HG03108 (cell line): ENCODE measurements at regions not wholly inside any gene's neighbourhood (a gene's known extent, or its start where the extent isn't known, plus 50 kb on each side); places are given as distances from the start of the nearest gene placed in this dataset.

ENCODE experiments used
- ATAC-seq: cut with Tn5 transposase; IDR thresholded peaks from one replicate; pipeline ENCODE4 v1.9.1; 2021; ENCODE audit warnings: moderate library complexity; ENCODE audit not compliant: unreplicated experiment

- ATAC-seq, result no peak
These were observed 104.8 kb upstream of the GJB5 start for GRCh38 chr1:34650090-34650489.

- ATAC-seq, result no peak
These were observed 104.0 kb upstream of the GJB5 start for GRCh38 chr1:34650800-34651199.

GRCh38 chr1:34653110-34653509 is 101.7 kb upstream of the GJB5 start:
- ATAC-seq, result no peak

GRCh38 chr1:34655206-34655874 is 99.5 kb upstream of the GJB5 start:
- no peak for ATAC-seq

GRCh38 chr1:34655875-34656240 is 99.0 kb upstream of the GJB5 start:
- ATAC-seq, result no peak

GRCh38 chr1:34656299-34656698 is 98.5 kb upstream of the GJB5 start:
- ATAC-seq, result no peak

GRCh38 chr1:34656731-34657130 is 98.1 kb upstream of the GJB5 start:
- no peak for ATAC-seq

GRCh38 chr1:34657266-34657665 is 97.6 kb upstream of the GJB5 start:
- no peak for ATAC-seq

GRCh38 chr1:34657849-34658248 is 97.0 kb upstream of the GJB5 start:
- ATAC-seq, result no peak

GRCh38 chr1:34663031-34663430 is 91.8 kb upstream of the GJB5 start:
- ATAC-seq, result no peak

- no peak for ATAC-seq
These were observed 86.8 kb upstream of the GJB5 start for GRCh38 chr1:34668063-34668462.

GRCh38 chr1:34670982-34671381 is 83.9 kb upstream of the GJB5 start:
- ATAC-seq, result no peak

GRCh38 chr1:34671887-34672286 is 83.0 kb upstream of the GJB5 start:
- no peak for ATAC-seq

GRCh38 chr1:34681480-34682451 is 73.1 kb upstream of the GJB5 start:
- ATAC-seq, result no peak

- ATAC-seq, result no peak
These were observed 72.2 kb upstream of the GJB5 start for GRCh38 chr1:34682452-34683223.

- ATAC-seq, result no peak
These were observed 71.2 kb upstream of the GJB5 start for GRCh38 chr1:34683616-34684015.

GRCh38 chr1:34684266-34684665 is 70.6 kb upstream of the GJB5 start:
- ATAC-seq, result no peak

- no peak for ATAC-seq
These were observed 69.6 kb upstream of the GJB5 start for GRCh38 chr1:34685225-34685624.

- ATAC-seq, result no peak
These were observed 68.3 kb upstream of the GJB5 start for GRCh38 chr1:34686531-34686930.

- ATAC-seq, result no peak
These were observed 66.7 kb upstream of the GJB5 start for GRCh38 chr1:34688006-34688741.

- no peak for ATAC-seq
These were observed 64.6 kb upstream of the GJB5 start for GRCh38 chr1:34690269-34690668.
